ENCODE measurements at regions not wholly inside any gene's neighbourhood (a gene's known extent, or its start where the extent isn't known, plus 50 kb on each side); places are given as distances from the start of the nearest gene placed in this dataset.

- H3K36me3 ChIP-seq (ENCODE audit: control insufficient read depth in 2 of 2, extremely low read depth in 1 of 2, insufficient read depth in 2 of 2, low read length in 2 of 2): no peaks in the 10 kb centered on the region
- no peak overlapping the region for H2AFZ ChIP-seq (ENCODE audit: control insufficient read depth, low read length)
- DNase-seq (ENCODE audit: low read depth, low spot score): no peak
- H3K27me3 ChIP-seq (ENCODE audit: control insufficient read depth, extremely low read depth, insufficient read depth, low read length): no peaks in the 10 kb centered on the region
- no peak for FAIRE-seq
- no peak for TF ChIP-seq EZH2 (IDR thresholded peaks at IDR 0.05; ENCODE audit: low read length)
- TF ChIP-seq CTCF (optimal IDR thresholded peaks at IDR 0.05 in 1 of 3, IDR thresholded peaks at IDR 0.05 in 1 of 3, conservative IDR thresholded peaks at IDR 0.05 in 1 of 3; ENCODE audit: extremely low read depth in 1 of 3, insufficient read depth in 2 of 3, low read length in 3 of 3): no peak
- H3K9me1 ChIP-seq (ENCODE audit: control insufficient read depth, extremely low read depth, insufficient read depth, low read length): no peaks in the 10 kb centered on the region
- no peaks in the 10 kb centered on the region for H3K79me2 ChIP-seq (ENCODE audit: control insufficient read depth, insufficient read depth, low read length)
- dilution Hi-C loops (cut with MboI; ENCODE audit: extremely low pct_ligation_motif_present, low sequenced_read_pairs): no loop called here
- no peak overlapping the region for H3K4me3 ChIP-seq (ENCODE audit: control insufficient read depth in 2 of 3, extremely low read depth in 1 of 3, insufficient read depth in 2 of 3, low read depth in 1 of 3, low read length in 3 of 3)
- no peaks in the 10 kb centered on the region for H4K20me1 ChIP-seq (ENCODE audit: control insufficient read depth, extremely low read depth, insufficient read depth, low read length)
- no peaks in the 10 kb centered on the region for H3K4me1 ChIP-seq (ENCODE audit: control insufficient read depth, extremely low read depth, insufficient read depth, low read length)
- H3K4me2 ChIP-seq (ENCODE audit: control insufficient read depth, extremely low read depth, insufficient read depth, low read depth, low read length): no peak overlapping the region
- H3K9me3 ChIP-seq (ENCODE audit: control insufficient read depth, low read depth, low read length): no peaks in the 10 kb centered on the region
- H3K27ac ChIP-seq (ENCODE audit: control insufficient read depth, insufficient read depth, low read length): no peak overlapping the region
- no peak overlapping the region for H3K9ac ChIP-seq (ENCODE audit: control insufficient read depth, extremely low read depth, insufficient read depth, low read length)
These were observed 123.2 kb upstream of the OTX2 start for GRCh38 chr14:56933446-56933845.

GRCh38 chr14:56918849-56919574, 108.7 kb upstream of the OTX2 start:
- Histone ChIP-seq H4K20me1 (ENCODE audit: control insufficient read depth, extremely low read depth, insufficient read depth, low read length) (no peaks in the 10 kb centered on the region), H3K36me3 (ENCODE audit: control insufficient read depth in 2 of 2, extremely low read depth in 1 of 2, insufficient read depth in 2 of 2, low read length in 2 of 2) (no peaks in the 10 kb centered on the region), H3K4me2 (ENCODE audit: control insufficient read depth, extremely low read depth, insufficient read depth, low read depth, low read length) (no peak overlapping the region), H3K4me1 (ENCODE audit: control insufficient read depth, extremely low read depth, insufficient read depth, low read length) (no peaks in the 10 kb centered on the region), H2AFZ (ENCODE audit: control insufficient read depth, low read length) (no peak overlapping the region), H3K27ac (ENCODE audit: control insufficient read depth, insufficient read depth, low read length) (no peak overlapping the region), H3K9ac (ENCODE audit: control insufficient read depth, extremely low read depth, insufficient read depth, low read length) (no peak overlapping the region), H3K9me1 (ENCODE audit: control insufficient read depth, extremely low read depth, insufficient read depth, low read length) (no peaks in the 10 kb centered on the region), H3K27me3 (ENCODE audit: control insufficient read depth, extremely low read depth, insufficient read depth, low read length) (no peaks in the 10 kb centered on the region), H3K79me2 (ENCODE audit: control insufficient read depth, insufficient read depth, low read length) (no peaks in the 10 kb centered on the region), H3K9me3 (ENCODE audit: control insufficient read depth, low read depth, low read length) (no peaks in the 10 kb centered on the region), H3K4me3 (ENCODE audit: control insufficient read depth in 2 of 3, extremely low read depth in 1 of 3, insufficient read depth in 2 of 3, low read depth in 1 of 3, low read length in 3 of 3) (no peak overlapping the region)
- dilution Hi-C loops (cut with MboI; ENCODE audit: extremely low pct_ligation_motif_present, low sequenced_read_pairs): no loop called here
- TF ChIP-seq EZH2 (IDR thresholded peaks at IDR 0.05; ENCODE audit: low read length): no peak
- TF ChIP-seq CTCF (optimal IDR thresholded peaks at IDR 0.05 in 1 of 3, IDR thresholded peaks at IDR 0.05 in 1 of 3, conservative IDR thresholded peaks at IDR 0.05 in 1 of 3; ENCODE audit: extremely low read depth in 1 of 3, insufficient read depth in 2 of 3, low read length in 3 of 3): no peak
- DNase-seq (ENCODE audit: low read depth, low spot score) (no peak), FAIRE-seq (no peak)

All from keratinocyte (primary cell).